PC-3 (cell line): ENCODE measurements at regions not wholly inside any gene's neighbourhood (a gene's known extent, or its start where the extent isn't known, plus 50 kb on each side); places are given as distances from the start of the nearest gene placed in this dataset.

ENCODE experiments used
- ATAC-seq: fragments of 200-7000 bp; cut with Tn5 transposase; 2 replicates; pipeline ENCODE4 v1.9.1; 2020; ENCODE audit warnings: mild to moderate bottlenecking, moderate library complexity
- BruUV-seq: library from RNA; stranded (reverse); fragments of 400-500 nt; replicated peaks from 2 replicates; lab custom pipeline; 2021; lab: Mats Ljungman, UMichigan
- CTCF ChIA-PET: fragments of 300-600 bp; sonication (Branson Sonifier 250); formaldehyde crosslinking; loops from one replicate; lab custom pipeline; 2022; ENCODE audit warnings: antibody characterized with exemption; lab: Charles Lee
- POLR2A ChIA-PET: fragments of 300-600 bp; sonication (Branson Sonifier 250); formaldehyde crosslinking; loops from one replicate; lab custom pipeline; 2022; ENCODE audit warnings: antibody characterized with exemption; ENCODE audit not compliant: unreplicated experiment; lab: Charles Lee
- DNase-seq: peaks from one replicate; pipeline ENCODE4 v3.0.0-alpha.2; 2015
- H2AFZ ChIP-seq: fragments of 300-600 bp; sonication (generic); 2 replicates; pipeline ENCODE4 v1.6.0; 2016; ENCODE audit warnings: antibody characterized with exemption, low read length
- H3F3A ChIP-seq: fragments of 300-600 bp; sonication (generic); one replicate; pipeline ENCODE4 v1.6.0; 2017; ENCODE audit warnings: antibody characterized with exemption, low read length, control low read depth, mild to moderate bottlenecking; ENCODE audit not compliant: unreplicated experiment
- H3K27ac ChIP-seq: fragments of 300-600 bp; sonication (generic); 2 replicates; pipeline ENCODE4 v1.5.1; 2016; ENCODE audit warnings: mild to moderate bottlenecking, low read length
- H3K27me3 ChIP-seq: fragments of 300-600 bp; sonication (generic); 2 replicates; pipeline ENCODE4 v1.6.1; 2016; ENCODE audit warnings: low read length, mixed read lengths
- H3K36me3 ChIP-seq: fragments of 300-600 bp; sonication (generic); 2 replicates; pipeline ENCODE4 v1.6.1; 2016; ENCODE audit warnings: low read depth, mixed run types, low read length, mixed read lengths
- H3K4me1 ChIP-seq: fragments of 300-600 bp; sonication (generic); 2 replicates; pipeline ENCODE4 v1.5.1; 2016; ENCODE audit warnings: low read length; ENCODE audit not compliant: insufficient read depth
- H3K4me2 ChIP-seq: fragments of 300-600 bp; sonication (generic); 2 replicates; pipeline ENCODE4 v1.6.0; 2016; ENCODE audit warnings: low read length
- H3K4me3 ChIP-seq: fragments of 300-600 bp; sonication (generic); 2 replicates; pipeline ENCODE4 v1.5.1; 2016; ENCODE audit warnings: mild to moderate bottlenecking, low read length, mixed read lengths
- H3K79me2 ChIP-seq: fragments of 300-600 bp; sonication (generic); 2 replicates; pipeline ENCODE4 v1.6.1; 2017; ENCODE audit warnings: low read length, mixed read lengths
- H3K9ac ChIP-seq: fragments of 300-600 bp; sonication (generic); 2 replicates; pipeline ENCODE4 v1.6.0; 2016; ENCODE audit warnings: mild to moderate bottlenecking, low read length
- H3K9me2 ChIP-seq: fragments of 300-600 bp; sonication (generic); replicated peaks from 2 replicates; pipeline ENCODE4 v1.6.1; 2016; ENCODE audit warnings: mixed run types, low read length, mixed read lengths
- H3K9me3 ChIP-seq: fragments of 300-600 bp; sonication (generic); 2 replicates; pipeline ENCODE4 v1.6.1; 2016; ENCODE audit warnings: low read length, mixed read lengths
- H4K20me1 ChIP-seq: fragments of 300-600 bp; sonication (generic); 2 replicates; pipeline ENCODE4 v1.6.1; 2016; ENCODE audit warnings: low read length, mixed read lengths
- CTCF ChIP-seq: fragments of 300-600 bp; sonication (generic); conservative IDR thresholded peaks from 2 replicates; pipeline ENCODE4 v1.5.1; 2017; ENCODE audit warnings: antibody characterized with exemption, low read depth, mild to moderate bottlenecking, low read length
- EZH2 ChIP-seq: fragments of 300-600 bp; sonication (generic); IDR thresholded peaks from one replicate; pipeline ENCODE4 v1.6.1; 2017; ENCODE audit warnings: antibody characterized with exemption, mild to moderate bottlenecking, low read length; ENCODE audit not compliant: unreplicated experiment
- EZH2phosphoT487 ChIP-seq: fragments of 300-600 bp; sonication (generic); IDR thresholded peaks from 2 replicates; pipeline ENCODE4 v1.6.1; 2018; ENCODE audit warnings: mild to moderate bottlenecking, antibody characterized with exemption, low read length, borderline replicate concordance
- intact Hi-C: fragments of 100-400 bp; cut with micrococcal nuclease; formaldehyde crosslinking; loops from 2 replicates; pipeline ENCODE4 v1.9.0; 2023

- no peak overlapping the region for H2AFZ ChIP-seq
- no peak overlapping the region for H3K4me3 ChIP-seq
- TF ChIP-seq EZH2phosphoT487 (no peak), EZH2 (no peak), CTCF (no peak)
- intact Hi-C loops = no loop called here
- no peaks in the 10 kb centered on the region for H3K79me2 ChIP-seq
- H4K20me1 ChIP-seq = no peaks in the 10 kb centered on the region
- BruUV-seq = no TSS peak
- no peak overlapping the region for H3K27ac ChIP-seq
- no peaks in the 10 kb centered on the region for H3K4me1 ChIP-seq
- ATAC-seq (peak; percentile 57), DNase-seq (peak; percentile 14)
- no peaks in the 10 kb centered on the region for H3F3A ChIP-seq
- no peak overlapping the region for H3K9ac ChIP-seq
- ChIA-PET POLR2A (no interaction called here), CTCF (no interaction called here)
- H3K4me2 ChIP-seq = no peak overlapping the region
- peaks cover 6% of the 10 kb centered on the region; the same call in 1 of the 2 replicates for H3K27me3 ChIP-seq
- no peaks in the 10 kb centered on the region for H3K9me2 ChIP-seq
- H3K36me3 ChIP-seq = no peaks in the 10 kb centered on the region
- H3K9me3 ChIP-seq = no peaks in the 10 kb centered on the region
Measured at GRCh38 chr5:172534229-172535107, 80.1 kb upstream of the SH3PXD2B start.

GRCh38 chr5:172533399-172534228 lies 79.3 kb upstream of the SH3PXD2B start:
- H3K27me3 ChIP-seq = peaks cover 6% of the 10 kb centered on the region; the same call in 1 of the 2 replicates
- no peaks in the 10 kb centered on the region for H4K20me1 ChIP-seq
- DNase-seq = no peak
- no peaks in the 10 kb centered on the region for H3K4me1 ChIP-seq
- TF ChIP-seq EZH2 (no peak), EZH2phosphoT487 (no peak), CTCF (no peak)
- H3K4me2 ChIP-seq = peak overlapping the region; percentile 45
- no peaks in the 10 kb centered on the region for H3K9me2 ChIP-seq
- no peaks in the 10 kb centered on the region for H3F3A ChIP-seq
- no peak overlapping the region for H3K27ac ChIP-seq
- intact Hi-C loops = no loop called here
- ATAC-seq = peak; percentile 29
- no peaks in the 10 kb centered on the region for H3K36me3 ChIP-seq
- ChIA-PET CTCF (no interaction called here), POLR2A (no interaction called here)
- no peaks in the 10 kb centered on the region for H3K9me3 ChIP-seq
- H2AFZ ChIP-seq = 0 out of 2 replicates have a peak overlapping the region, but pooled peaks have one; percentile 3
- H3K79me2 ChIP-seq = no peaks in the 10 kb centered on the region
- H3K4me3 ChIP-seq = no peak overlapping the region; the same call in 1 of the 2 replicates
- no peak overlapping the region for H3K9ac ChIP-seq
- no TSS peak for BruUV-seq
